ENCODE measurements at regions not wholly inside any gene's neighbourhood (a gene's known extent, or its start where the extent isn't known, plus 50 kb on each side); places are given as distances from the start of the nearest gene placed in this dataset.
A peak's percentile ranks its signal among the peaks of the same experiment; 100 is the strongest.
"Not testable (repeated sequence)": the region's sequence is repeated elsewhere in the genome, so short reads cannot be mapped to it uniquely, and the experiment has no call there.

DNA sequence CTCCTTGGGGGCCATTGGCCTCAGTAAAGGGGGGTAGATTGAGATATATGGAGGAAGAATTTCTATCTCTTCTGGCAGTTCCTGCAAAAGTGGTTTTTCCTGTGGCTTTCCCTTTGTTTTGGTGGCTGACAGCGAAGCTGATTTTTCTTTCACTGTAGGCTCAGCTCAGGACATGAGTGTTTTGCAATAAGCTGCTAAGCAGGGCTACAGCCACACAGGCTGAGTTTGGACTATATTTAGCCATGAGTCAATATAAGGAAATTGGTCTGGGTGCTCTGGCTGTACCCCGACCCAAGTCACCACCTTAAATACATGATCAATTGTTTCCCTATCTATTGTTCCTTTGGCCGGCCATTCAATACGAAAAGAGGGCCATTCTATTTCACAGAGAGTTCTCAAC is 212.7 kb upstream of the KCND2 start:
- Histone ChIP-seq H3K36me3 (ENCODE audit: insufficient read depth, low read length) (no peaks in the 10 kb centered on the region), H2AFZ (ENCODE audit: low read depth, low read length) (no peak overlapping the region), H3K4me1 (ENCODE audit: insufficient read depth, low read length) (peaks cover 5% of the 10 kb centered on the region), H3K9me3 (ENCODE audit: insufficient read depth, low read depth, low read length) (no peaks in the 10 kb centered on the region), H4K20me1 (ENCODE audit: insufficient read depth, low read length) (no peaks in the 10 kb centered on the region), H3K79me2 (ENCODE audit: insufficient read depth, low read length) (no peaks in the 10 kb centered on the region), H3K4me2 (ENCODE audit: low read length) (no peak overlapping the region), H3K27ac (ENCODE audit: low read depth, low read length) (no peak overlapping the region), H3K4me3 (ENCODE audit: insufficient read depth, low read depth, low read length) (no peak overlapping the region), H3K27me3 (ENCODE audit: insufficient read depth, low read length) (no peaks in the 10 kb centered on the region), H3K9ac (ENCODE audit: low read length) (no peak overlapping the region)
- peaks cover 2% of the 10 kb centered on the region for H3K36me3 Mint-ChIP-seq (ENCODE audit: low read depth, unreplicated experiment)
- peaks cover 16% of the 10 kb centered on the region for H3K4me1 Mint-ChIP-seq (ENCODE audit: low read depth, unreplicated experiment)
- peak overlapping the region; percentile 59 for H3K27ac Mint-ChIP-seq (ENCODE audit: unreplicated experiment)
- no peak for TF ChIP-seq EZH2 (IDR thresholded peaks at IDR 0.05; ENCODE audit: insufficient read depth, low read length)
- TF ChIP-seq CTCF (IDR thresholded peaks at IDR 0.05; ENCODE audit: insufficient read depth, low read depth, low read length) = no peak
- no peaks in the 10 kb centered on the region for H3K27me3 Mint-ChIP-seq (ENCODE audit: low read depth, unreplicated experiment)
- DNase-seq (ENCODE audit: low read depth) = peak; percentile 38
- H3K4me3 Mint-ChIP-seq (ENCODE audit: unreplicated experiment) = no peak overlapping the region
- no peak for FAIRE-seq
- no peaks in the 10 kb centered on the region for H3K9me3 Mint-ChIP-seq (ENCODE audit: unreplicated experiment)

DNA sequence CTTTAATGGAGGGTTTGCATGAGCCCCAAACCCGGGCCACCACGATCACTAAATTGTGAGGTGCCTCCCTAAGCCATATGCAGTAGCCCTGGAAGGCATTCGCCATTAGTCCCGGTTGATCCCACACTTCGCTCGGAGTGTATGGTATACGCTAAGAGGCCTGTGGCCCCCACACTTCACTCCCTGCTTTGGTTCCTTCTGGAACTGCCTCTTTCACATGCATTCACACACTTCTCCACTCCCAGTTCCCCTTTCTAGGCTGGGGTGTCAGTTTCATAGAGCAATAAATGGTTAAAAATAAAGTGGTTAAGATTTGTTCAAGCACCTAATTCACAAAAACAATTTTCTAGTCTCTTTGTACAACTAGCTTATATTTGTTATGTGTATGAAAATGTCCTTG is 212.1 kb upstream of the KCND2 start:
- H4K20me1 ChIP-seq (ENCODE audit: insufficient read depth, low read length) = no peaks in the 10 kb centered on the region
- no peaks in the 10 kb centered on the region for H3K79me2 ChIP-seq (ENCODE audit: insufficient read depth, low read length)
- peaks cover 14% of the 10 kb centered on the region for H3K4me1 Mint-ChIP-seq (ENCODE audit: low read depth, unreplicated experiment)
- H3K4me1 ChIP-seq (ENCODE audit: insufficient read depth, low read length) = no peaks in the 10 kb centered on the region
- no peak overlapping the region for H3K4me3 Mint-ChIP-seq (ENCODE audit: unreplicated experiment)
- H3K27ac Mint-ChIP-seq (ENCODE audit: unreplicated experiment) = no peak overlapping the region
- H3K4me3 ChIP-seq (ENCODE audit: insufficient read depth, low read depth, low read length) = no peak overlapping the region
- no peak overlapping the region for H2AFZ ChIP-seq (ENCODE audit: low read depth, low read length)
- no peak overlapping the region for H3K9ac ChIP-seq (ENCODE audit: low read length)
- DNase-seq (ENCODE audit: low read depth) (no peak), FAIRE-seq (no peak)
- H3K27me3 ChIP-seq (ENCODE audit: insufficient read depth, low read length) = no peaks in the 10 kb centered on the region
- no peaks in the 10 kb centered on the region for H3K27me3 Mint-ChIP-seq (ENCODE audit: low read depth, unreplicated experiment)
- H3K36me3 ChIP-seq (ENCODE audit: insufficient read depth, low read length) = no peaks in the 10 kb centered on the region
- no peaks in the 10 kb centered on the region for H3K36me3 Mint-ChIP-seq (ENCODE audit: low read depth, unreplicated experiment)
- no peak for TF ChIP-seq CTCF (IDR thresholded peaks at IDR 0.05; ENCODE audit: insufficient read depth, low read depth, low read length)
- TF ChIP-seq EZH2 (IDR thresholded peaks at IDR 0.05; ENCODE audit: insufficient read depth, low read length) = no peak
- H3K27ac ChIP-seq (ENCODE audit: low read depth, low read length) = no peak overlapping the region
- H3K9me3 Mint-ChIP-seq (ENCODE audit: unreplicated experiment) = no peaks in the 10 kb centered on the region
- H3K4me2 ChIP-seq (ENCODE audit: low read length) = no peak overlapping the region
- H3K9me3 ChIP-seq (ENCODE audit: insufficient read depth, low read depth, low read length) = no peaks in the 10 kb centered on the region

DNA sequence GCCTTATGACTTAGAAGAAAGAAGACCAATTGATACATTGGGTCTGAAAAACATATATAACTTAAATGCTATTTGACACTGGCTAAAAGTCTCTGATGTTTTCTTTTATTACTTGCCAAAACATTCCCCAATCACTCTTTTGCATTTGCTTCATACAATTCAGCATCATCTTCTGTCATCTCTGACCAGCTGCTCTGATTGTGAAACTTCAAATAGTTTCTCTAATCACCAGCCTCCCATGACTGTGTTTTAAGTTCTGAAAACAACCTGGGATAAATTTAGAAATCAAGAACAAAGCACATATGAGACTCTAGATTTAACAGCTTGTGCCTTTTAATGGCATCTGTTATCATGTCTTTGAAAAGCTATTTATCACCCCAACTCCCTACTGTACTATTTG is 208.4 kb upstream of the KCND2 start:
- no peaks in the 10 kb centered on the region for H3K36me3 ChIP-seq (ENCODE audit: insufficient read depth, low read length)
- H3K27me3 ChIP-seq (ENCODE audit: insufficient read depth, low read length) = no peaks in the 10 kb centered on the region
- DNase-seq (ENCODE audit: low read depth) = peak; percentile 50
- Mint-ChIP-seq H3K27ac (ENCODE audit: unreplicated experiment) (no peak overlapping the region), H3K36me3 (ENCODE audit: low read depth, unreplicated experiment) (peaks cover 4% of the 10 kb centered on the region), H3K9me3 (ENCODE audit: unreplicated experiment) (peaks cover 22% of the 10 kb centered on the region), H3K27me3 (ENCODE audit: low read depth, unreplicated experiment) (no peaks in the 10 kb centered on the region), H3K4me3 (ENCODE audit: unreplicated experiment) (no peak overlapping the region), H3K4me1 (ENCODE audit: low read depth, unreplicated experiment) (peaks cover 13% of the 10 kb centered on the region)
- H3K4me1 ChIP-seq (ENCODE audit: insufficient read depth, low read length) = no peaks in the 10 kb centered on the region
- H2AFZ ChIP-seq (ENCODE audit: low read depth, low read length) = no peak overlapping the region
- no peaks in the 10 kb centered on the region for H3K9me3 ChIP-seq (ENCODE audit: insufficient read depth, low read depth, low read length)
- H3K79me2 ChIP-seq (ENCODE audit: insufficient read depth, low read length) = no peaks in the 10 kb centered on the region
- no peaks in the 10 kb centered on the region for H4K20me1 ChIP-seq (ENCODE audit: insufficient read depth, low read length)
- FAIRE-seq = no peak
- H3K4me2 ChIP-seq (ENCODE audit: low read length) = no peak overlapping the region
- no peak overlapping the region for H3K27ac ChIP-seq (ENCODE audit: low read depth, low read length)
- no peak overlapping the region for H3K9ac ChIP-seq (ENCODE audit: low read length)
- TF ChIP-seq EZH2 (IDR thresholded peaks at IDR 0.05; ENCODE audit: insufficient read depth, low read length) = no peak
- no peak for TF ChIP-seq CTCF (IDR thresholded peaks at IDR 0.05; ENCODE audit: insufficient read depth, low read depth, low read length)
- no peak overlapping the region for H3K4me3 ChIP-seq (ENCODE audit: insufficient read depth, low read depth, low read length)

- H3K4me1 ChIP-seq (ENCODE audit: insufficient read depth, low read length); H3K4me3 ChIP-seq (ENCODE audit: insufficient read depth, low read depth, low read length); H3K36me3 ChIP-seq (ENCODE audit: insufficient read depth, low read length); H3K79me2 ChIP-seq (ENCODE audit: insufficient read depth, low read length); H4K20me1 ChIP-seq (ENCODE audit: insufficient read depth, low read length); H3K27ac Mint-ChIP-seq (ENCODE audit: unreplicated experiment); H3K36me3 Mint-ChIP-seq (ENCODE audit: low read depth, unreplicated experiment); H2AFZ ChIP-seq (ENCODE audit: low read depth, low read length); DNase-seq (ENCODE audit: low read depth); H3K27ac ChIP-seq (ENCODE audit: low read depth, low read length); FAIRE-seq; H3K27me3 Mint-ChIP-seq (ENCODE audit: low read depth, unreplicated experiment); H3K4me3 Mint-ChIP-seq (ENCODE audit: unreplicated experiment); H3K9me3 ChIP-seq (ENCODE audit: insufficient read depth, low read depth, low read length); H3K9ac ChIP-seq (ENCODE audit: low read length); H3K27me3 ChIP-seq (ENCODE audit: insufficient read depth, low read length); H3K4me1 Mint-ChIP-seq (ENCODE audit: low read depth, unreplicated experiment); H3K4me2 ChIP-seq (ENCODE audit: low read length): not testable (repeated sequence)
- H3K9me3 Mint-ChIP-seq (ENCODE audit: unreplicated experiment) = peaks cover 26% of the 10 kb centered on the region
Observed at GRCh38 chr7:120066898-120067297, 206.1 kb upstream of the KCND2 start.

Data from astrocyte (in vitro differentiated cells and primary cell).